PFSK-1 (cell line): ENCODE measurements at regions not wholly inside any gene's neighbourhood (a gene's known extent, or its start where the extent isn't known, plus 50 kb on each side); places are given as distances from the start of the nearest gene placed in this dataset.

Experiments used
- FOXP2 ChIP-seq: optimal IDR thresholded peaks from 2 replicates; pipeline ENCODE3; 2011; ENCODE audit warnings: borderline replicate concordance, control low read depth, inconsistent platforms; ENCODE audit not compliant: insufficient read depth; ENCODE audit errors: extremely low read length, extremely low read depth
- POLR2AphosphoS5 ChIP-seq: IDR thresholded peaks from 2 replicates; pipeline ENCODE4 v1.6.1; 2012; ENCODE audit warnings: low read depth, mild to moderate bottlenecking, control low read depth, low read length, moderate library complexity
- SIN3A ChIP-seq: IDR thresholded peaks from 2 replicates; pipeline ENCODE4 v1.6.1; 2012; ENCODE audit warnings: mild to moderate bottlenecking, low read length, moderate library complexity, borderline replicate concordance; ENCODE audit not compliant: insufficient read depth
- TAF1 ChIP-seq: IDR thresholded peaks from 2 replicates; pipeline ENCODE4 v1.6.1; 2012; ENCODE audit warnings: low read length, control low read depth, borderline replicate concordance; ENCODE audit not compliant: insufficient read depth
- TF ChIP-seq, protein P1 (sequence below), 2 experiments: IDR thresholded peaks; 2 replicates each; pipeline versions ENCODE4 v1.6.1 to v1.8.0; 2011 to 2012; ENCODE audit warnings: low read depth in 2 of 2, low read length in 2 of 2, control low read depth in 1 of 2, inconsistent platforms in 1 of 2, mild to moderate bottlenecking in 1 of 2, moderate library complexity in 1 of 2; ENCODE audit not compliant: insufficient read depth in 1 of 2

DNA sequence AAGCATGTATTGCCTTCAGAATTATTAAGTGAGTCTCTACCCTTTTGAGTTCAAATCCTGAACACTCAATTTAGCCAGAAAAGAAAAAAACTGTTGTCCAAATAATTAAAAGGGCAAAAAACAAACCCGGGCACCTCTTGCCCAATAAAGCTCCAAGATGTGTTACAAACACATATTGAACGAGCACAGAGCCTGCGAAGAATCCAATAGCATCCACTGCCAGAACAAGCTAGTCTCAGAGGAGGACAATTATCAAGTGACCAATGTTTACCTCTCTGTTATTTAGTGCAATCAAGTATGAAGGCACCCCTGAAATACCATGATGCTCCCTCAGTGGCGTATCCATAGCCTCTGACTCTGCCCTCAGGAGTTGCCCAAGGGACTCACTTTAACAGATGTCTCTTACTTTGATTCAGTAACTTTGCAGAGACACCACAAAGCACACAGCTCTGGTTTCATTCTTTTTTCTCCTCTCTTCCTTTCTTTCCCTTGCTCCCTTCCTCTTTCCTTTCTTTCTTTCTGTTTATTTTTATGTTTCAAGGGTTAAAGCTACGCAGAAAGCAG is 93.5 kb upstream of the SPATS2L start:
- TF ChIP-seq SIN3A: no peak
- TF ChIP-seq, protein P1, sequence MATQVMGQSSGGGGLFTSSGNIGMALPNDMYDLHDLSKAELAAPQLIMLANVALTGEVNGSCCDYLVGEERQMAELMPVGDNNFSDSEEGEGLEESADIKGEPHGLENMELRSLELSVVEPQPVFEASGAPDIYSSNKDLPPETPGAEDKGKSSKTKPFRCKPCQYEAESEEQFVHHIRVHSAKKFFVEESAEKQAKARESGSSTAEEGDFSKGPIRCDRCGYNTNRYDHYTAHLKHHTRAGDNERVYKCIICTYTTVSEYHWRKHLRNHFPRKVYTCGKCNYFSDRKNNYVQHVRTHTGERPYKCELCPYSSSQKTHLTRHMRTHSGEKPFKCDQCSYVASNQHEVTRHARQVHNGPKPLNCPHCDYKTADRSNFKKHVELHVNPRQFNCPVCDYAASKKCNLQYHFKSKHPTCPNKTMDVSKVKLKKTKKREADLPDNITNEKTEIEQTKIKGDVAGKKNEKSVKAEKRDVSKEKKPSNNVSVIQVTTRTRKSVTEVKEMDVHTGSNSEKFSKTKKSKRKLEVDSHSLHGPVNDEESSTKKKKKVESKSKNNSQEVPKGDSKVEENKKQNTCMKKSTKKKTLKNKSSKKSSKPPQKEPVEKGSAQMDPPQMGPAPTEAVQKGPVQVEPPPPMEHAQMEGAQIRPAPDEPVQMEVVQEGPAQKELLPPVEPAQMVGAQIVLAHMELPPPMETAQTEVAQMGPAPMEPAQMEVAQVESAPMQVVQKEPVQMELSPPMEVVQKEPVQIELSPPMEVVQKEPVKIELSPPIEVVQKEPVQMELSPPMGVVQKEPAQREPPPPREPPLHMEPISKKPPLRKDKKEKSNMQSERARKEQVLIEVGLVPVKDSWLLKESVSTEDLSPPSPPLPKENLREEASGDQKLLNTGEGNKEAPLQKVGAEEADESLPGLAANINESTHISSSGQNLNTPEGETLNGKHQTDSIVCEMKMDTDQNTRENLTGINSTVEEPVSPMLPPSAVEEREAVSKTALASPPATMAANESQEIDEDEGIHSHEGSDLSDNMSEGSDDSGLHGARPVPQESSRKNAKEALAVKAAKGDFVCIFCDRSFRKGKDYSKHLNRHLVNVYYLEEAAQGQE (IDR thresholded peaks at IDR 0.05; ENCODE audit: insufficient read depth in 1 of 2, low read depth in 2 of 2, low read length in 2 of 2): no peak
- TF ChIP-seq FOXP2: no peak
- TF ChIP-seq TAF1: no peak
- TF ChIP-seq POLR2AphosphoS5: no peak

DNA sequence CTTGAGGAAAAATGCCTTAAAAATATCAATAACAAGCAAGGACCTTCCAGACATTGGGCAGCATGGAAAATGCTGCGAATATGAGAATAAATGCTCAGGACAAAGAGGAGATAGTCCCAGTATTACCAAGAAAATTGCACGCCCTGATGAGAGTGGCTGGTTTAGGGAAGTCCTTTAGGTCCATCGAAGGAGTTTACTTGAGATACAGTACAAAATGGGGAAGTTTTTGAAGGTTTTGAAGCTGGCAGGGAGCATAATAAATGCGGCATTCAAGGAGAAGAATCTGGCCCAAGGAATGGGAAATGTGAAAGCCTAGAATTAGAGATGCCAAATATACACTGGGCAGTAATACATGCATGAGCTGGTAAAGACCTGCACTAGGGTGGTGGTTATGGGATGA is 90.2 kb upstream of the SPATS2L start:
- TF ChIP-seq FOXP2 (no peak), SIN3A (no peak), TAF1 (no peak), POLR2AphosphoS5 (no peak)
- TF ChIP-seq, protein P1 (IDR thresholded peaks at IDR 0.05; ENCODE audit: insufficient read depth in 1 of 2, low read depth in 2 of 2, low read length in 2 of 2): no peak

DNA sequence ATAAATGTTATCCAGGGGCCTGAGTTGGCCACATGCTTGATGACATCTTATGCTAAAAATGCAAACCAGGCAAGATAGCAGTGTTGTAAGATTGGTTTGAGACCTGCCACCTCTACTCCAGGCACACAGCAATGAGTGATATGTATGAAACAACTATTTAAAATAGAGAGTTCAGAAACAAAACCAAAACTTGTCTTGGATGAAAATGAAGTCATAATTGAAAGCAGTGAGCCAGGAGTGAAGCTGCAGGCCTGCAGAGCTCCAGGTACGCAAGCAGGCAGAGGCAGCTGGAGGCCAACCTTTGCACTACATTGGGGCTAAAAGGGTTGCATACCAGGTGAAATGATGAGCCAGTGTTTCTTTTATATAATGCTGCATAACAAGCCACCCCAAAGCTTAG is 89.2 kb upstream of the SPATS2L start:
- no peak for TF ChIP-seq SIN3A
- TF ChIP-seq POLR2AphosphoS5: no peak
- TF ChIP-seq, protein P1 (IDR thresholded peaks at IDR 0.05; ENCODE audit: insufficient read depth in 1 of 2, low read depth in 2 of 2, low read length in 2 of 2): no peak
- no peak for TF ChIP-seq FOXP2
- no peak for TF ChIP-seq TAF1

DNA sequence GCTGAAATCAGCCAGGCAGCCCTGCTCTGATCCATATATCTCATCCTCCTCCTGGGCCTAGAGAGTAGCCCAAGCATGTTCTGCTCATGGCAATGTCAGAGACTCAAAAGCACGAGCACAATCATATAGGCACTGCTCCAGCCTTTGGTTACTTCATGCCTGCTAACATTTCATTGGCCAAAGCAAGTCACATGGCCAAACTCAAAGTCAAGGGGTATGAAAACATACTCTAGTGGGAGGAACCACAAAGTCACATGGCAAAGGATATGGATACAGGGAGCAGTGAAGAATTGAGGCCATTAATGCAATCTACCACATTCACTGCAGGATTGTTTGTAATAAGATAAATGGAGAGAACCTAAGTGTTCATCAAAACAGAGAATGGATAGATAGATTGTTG is 87.8 kb upstream of the SPATS2L start:
- TF ChIP-seq TAF1 (no peak), FOXP2 (no peak), SIN3A (no peak)

DNA sequence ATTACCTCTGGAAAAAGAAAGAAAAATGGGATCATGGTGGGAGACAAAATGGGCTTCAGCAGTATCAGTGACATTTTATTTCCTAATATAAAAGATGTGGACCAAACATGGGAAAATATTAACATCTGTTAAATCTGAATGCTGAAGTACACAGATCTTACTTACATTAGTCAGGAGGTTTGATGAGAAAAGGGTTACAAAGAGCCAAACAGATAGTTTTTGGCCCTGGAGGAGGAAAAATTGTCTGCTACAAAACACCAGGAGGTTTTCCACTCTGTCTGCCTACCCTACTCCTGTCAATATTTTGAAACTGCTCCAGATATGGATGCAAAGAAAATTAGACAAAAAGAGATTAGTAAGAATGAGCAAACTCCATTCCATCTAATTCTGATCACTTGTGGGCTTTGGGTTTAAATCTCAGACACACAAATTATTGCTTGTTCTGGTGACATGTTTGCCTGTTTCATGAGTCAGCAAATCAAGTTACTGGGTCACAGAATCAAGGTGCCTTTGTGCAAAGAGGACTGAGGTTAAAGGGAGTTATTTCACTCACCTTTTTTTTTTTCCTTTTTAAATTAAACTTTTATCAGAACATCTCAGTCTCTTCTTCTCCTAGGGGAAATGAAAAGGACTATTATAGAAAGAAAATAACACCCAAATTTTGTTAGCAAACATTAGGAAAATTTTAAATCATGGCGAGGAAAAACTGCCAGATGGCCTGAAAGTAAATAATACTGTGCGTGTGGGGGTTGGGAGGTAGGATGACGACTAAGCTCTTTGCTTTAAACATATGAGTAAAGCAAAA is 87.0 kb upstream of the SPATS2L start:
- TF ChIP-seq, protein P1 (IDR thresholded peaks at IDR 0.05; ENCODE audit: insufficient read depth in 1 of 2, low read depth in 2 of 2, low read length in 2 of 2): no peak
- TF ChIP-seq FOXP2 (no peak), TAF1 (no peak), SIN3A (no peak), POLR2AphosphoS5 (no peak)
